Astrocyte of the spinal cord (primary cell): ENCODE measurements at regions not wholly inside any gene's neighbourhood (a gene's known extent, or its start where the extent isn't known, plus 50 kb on each side); places are given as distances from the start of the nearest gene placed in this dataset.
A peak's percentile ranks its signal among the peaks of the same experiment; 100 is the strongest.

Experiments used
- DNase-seq: peaks from one replicate; pipeline ENCODE4 v3.0.0; 2011; ENCODE audit warnings: low read depth, low spot score
- H3K4me3 ChIP-seq: 2 replicates; pipeline ENCODE4 v1.5.1; 2011; ENCODE audit warnings: low read depth, mild to moderate bottlenecking, low read length, moderate library complexity
- CTCF ChIP-seq: IDR thresholded peaks from 2 replicates; pipeline ENCODE4 v1.5.1; 2012; ENCODE audit warnings: low read depth, mild to moderate bottlenecking, low read length, inconsistent platforms
- in situ Hi-C: cut with HindIII; loops from 2 replicates; pipeline ENCODE4 v1.10.0; 2017; ENCODE audit warnings: low sequenced_read_pairs

- no peak for TF ChIP-seq CTCF
- DNase-seq = no peak
- H3K4me3 ChIP-seq = no peak overlapping the region
- in situ Hi-C loops = no loop called here
Measured at GRCh38 chr11:15818132-15818842, 538.1 kb downstream of the SOX6 start.

GRCh38 chr11:15819679-15820286, 536.6 kb downstream of the SOX6 start:
- TF ChIP-seq CTCF = peak; percentile 90
- no peak overlapping the region for H3K4me3 ChIP-seq
- in situ Hi-C loops = no loop called here
- DNase-seq = peak; percentile 39

- in situ Hi-C loops = no loop called here
- H3K4me3 ChIP-seq = no peak overlapping the region
- no peak for TF ChIP-seq CTCF
- DNase-seq = no peak
Measured at GRCh38 chr11:15821451-15821850, 534.9 kb downstream of the SOX6 start.

- TF ChIP-seq CTCF = no peak
- H3K4me3 ChIP-seq = no peak overlapping the region
- no peak for DNase-seq
- in situ Hi-C loops = no loop called here
Measured at GRCh38 chr11:15824060-15824459, 532.3 kb downstream of the SOX6 start.

GRCh38 chr11:15825976-15826650, 530.2 kb downstream of the SOX6 start:
- in situ Hi-C loops = no loop called here
- TF ChIP-seq CTCF = no peak
- no peak overlapping the region for H3K4me3 ChIP-seq
- DNase-seq = no peak

GRCh38 chr11:15826826-15827225, 529.5 kb downstream of the SOX6 start:
- in situ Hi-C loops = no loop called here
- no peak for DNase-seq
- H3K4me3 ChIP-seq = no peak overlapping the region
- peak; percentile 57 for TF ChIP-seq CTCF
